Type B pancreatic cell (in vitro differentiated cells): ENCODE measurements at regions not wholly inside any gene's neighbourhood (a gene's known extent, or its start where the extent isn't known, plus 50 kb on each side); places are given as distances from the start of the nearest gene placed in this dataset.

Experiments
- DNase-seq: peaks from one replicate; pipeline ENCODE4 v3.0.0; 2021; ENCODE audit warnings: mixed read lengths; ENCODE audit not compliant: unreplicated experiment; ENCODE audit errors: extremely low spot score
- H3K27ac Mint-ChIP-seq: 2 replicates; pipeline ENCODE4 v1.8.0; 2021; ENCODE audit warnings: mild to moderate bottlenecking, mixed read lengths
- H3K27me3 Mint-ChIP-seq: 2 replicates; pipeline ENCODE4 v1.8.0; 2021; ENCODE audit warnings: mixed read lengths
- H3K36me3 Mint-ChIP-seq: 2 replicates; pipeline ENCODE4 v1.8.0; 2021; ENCODE audit warnings: mixed read lengths
- H3K4me1 Mint-ChIP-seq: one replicate; pipeline ENCODE4 v1.8.0; 2021; ENCODE audit warnings: mixed read lengths; ENCODE audit not compliant: unreplicated experiment
- H3K4me3 Mint-ChIP-seq: 2 replicates; pipeline ENCODE4 v1.8.0; 2021; ENCODE audit warnings: mild to moderate bottlenecking, mixed read lengths
- H3K9me3 Mint-ChIP-seq: 2 replicates; pipeline ENCODE4 v1.8.0; 2021; ENCODE audit warnings: mixed read lengths
- CTCF ChIP-seq: fragments of 200-600 bp; sonication (generic); conservative IDR thresholded peaks from 2 replicates; pipeline ENCODE4 v1.5.0; 2021; ENCODE audit warnings: antibody characterized with exemption, mild to moderate bottlenecking

- Mint-ChIP-seq H3K4me3 (no peak overlapping the region), H3K4me1 (peaks cover 15% of the 10 kb centered on the region), H3K27me3 (no peaks in the 10 kb centered on the region), H3K27ac (no peak overlapping the region), H3K9me3 (no peaks in the 10 kb centered on the region), H3K36me3 (no peaks in the 10 kb centered on the region)
- no peak for TF ChIP-seq CTCF
- no peak for DNase-seq
Observed at GRCh38 chr5:109944461-109944860, 254.7 kb downstream of the MAN2A1 start.

GRCh38 chr5:109945097-109945678 lies 255.5 kb downstream of the MAN2A1 start:
- peaks cover 15% of the 10 kb centered on the region for H3K4me1 Mint-ChIP-seq
- no peaks in the 10 kb centered on the region for H3K36me3 Mint-ChIP-seq
- H3K9me3 Mint-ChIP-seq = no peaks in the 10 kb centered on the region
- no peak for DNase-seq
- TF ChIP-seq CTCF = no peak
- H3K27me3 Mint-ChIP-seq = no peaks in the 10 kb centered on the region
- no peak overlapping the region for H3K4me3 Mint-ChIP-seq
- H3K27ac Mint-ChIP-seq = no peak overlapping the region

GRCh38 chr5:109945723-109946480 lies 256.2 kb downstream of the MAN2A1 start:
- no peak for TF ChIP-seq CTCF
- Mint-ChIP-seq H3K36me3 (no peaks in the 10 kb centered on the region), H3K27ac (no peak overlapping the region), H3K4me3 (no peak overlapping the region), H3K27me3 (no peaks in the 10 kb centered on the region), H3K4me1 (peaks cover 15% of the 10 kb centered on the region), H3K9me3 (no peaks in the 10 kb centered on the region)
- no peak for DNase-seq

- no peak for TF ChIP-seq CTCF
- peaks cover 15% of the 10 kb centered on the region for H3K4me1 Mint-ChIP-seq
Observed at GRCh38 chr5:109946610-109947009, 256.9 kb downstream of the MAN2A1 start.

GRCh38 chr5:109947667-109948066 lies 257.9 kb downstream of the MAN2A1 start:
- Mint-ChIP-seq H3K36me3 (no peaks in the 10 kb centered on the region), H3K9me3 (no peaks in the 10 kb centered on the region), H3K27me3 (no peaks in the 10 kb centered on the region), H3K27ac (no peak overlapping the region), H3K4me1 (peaks cover 15% of the 10 kb centered on the region), H3K4me3 (no peak overlapping the region)
- no peak for DNase-seq
- TF ChIP-seq CTCF = no peak

More at GRCh38 chr5:109946610-109947009, 256.9 kb downstream of the MAN2A1 start:
- Mint-ChIP-seq H3K4me3 (no peak overlapping the region), H3K27ac (no peak overlapping the region), H3K36me3 (no peaks in the 10 kb centered on the region), H3K27me3 (no peaks in the 10 kb centered on the region), H3K9me3 (no peaks in the 10 kb centered on the region)
- DNase-seq = no peak
